Activated CD4-positive, alpha-beta memory T cell treated with anti-CD3 and anti-CD28 coated beads for 36 hours (primary cell): ENCODE measurements at regions not wholly inside any gene's neighbourhood (a gene's known extent, or its start where the extent isn't known, plus 50 kb on each side); places are given as distances from the start of the nearest gene placed in this dataset.
"Not testable (repeated sequence)": the region's sequence is repeated elsewhere in the genome, so short reads cannot be mapped to it uniquely, and the experiment has no call there.

Experiments used
- CTCF ChIA-PET: fragments of 350-600 bp; sonication (Branson Sonifier 250); formaldehyde crosslinking; loops from one replicate; lab custom pipeline; 2021; ENCODE audit warnings: antibody characterized with exemption, inconsistent platforms; lab: Charles Lee
- POLR2A ChIA-PET: fragments of 350-600 bp; sonication (Branson Sonifier 250); formaldehyde crosslinking; loops from one replicate; lab custom pipeline; 2021; ENCODE audit warnings: antibody characterized with exemption; lab: Charles Lee
- DNase-seq: peaks from one replicate; pipeline ENCODE4 v3.0.0-alpha.2; 2020
- H3K27ac Mint-ChIP-seq: one replicate; pipeline ENCODE4 v1.8.0; 2021; ENCODE audit warnings: mixed read lengths
- H3K27me3 Mint-ChIP-seq: one replicate; pipeline ENCODE4 v1.8.0; 2021; ENCODE audit warnings: mixed read lengths
- H3K36me3 Mint-ChIP-seq: one replicate; pipeline ENCODE4 v1.8.0; 2021; ENCODE audit warnings: mixed read lengths
- H3K4me1 Mint-ChIP-seq: one replicate; pipeline ENCODE4 v1.8.0; 2021; ENCODE audit warnings: low read depth, mixed read lengths
- H3K4me3 Mint-ChIP-seq: one replicate; pipeline ENCODE4 v1.8.0; 2021; ENCODE audit warnings: mild to moderate bottlenecking, mixed read lengths
- H3K9me3 Mint-ChIP-seq: one replicate; pipeline ENCODE4 v1.8.0; 2021; ENCODE audit warnings: mixed read lengths
- intact Hi-C: fragments of 100-400 bp; cut with micrococcal nuclease; formaldehyde crosslinking; loops from one replicate; pipeline ENCODE4 v1.15.1; 2023

GRCh38 chr2:182609005-182609404, 107.1 kb upstream of the DNAJC10 start:
- H3K4me3 Mint-ChIP-seq, H3K27me3 Mint-ChIP-seq, H3K4me1 Mint-ChIP-seq, CTCF ChIA-PET, H3K27ac Mint-ChIP-seq, DNase-seq, intact Hi-C loops, POLR2A ChIA-PET, H3K36me3 Mint-ChIP-seq, H3K9me3 Mint-ChIP-seq: not testable (repeated sequence)

GRCh38 chr2:182610231-182610630, 105.8 kb upstream of the DNAJC10 start:
- H3K36me3 Mint-ChIP-seq, result no peaks in the 10 kb centered on the region
- H3K4me3 Mint-ChIP-seq, result no peak overlapping the region
- H3K9me3 Mint-ChIP-seq, result no peaks in the 10 kb centered on the region
- DNase-seq, result no peak
- no peak overlapping the region for H3K27ac Mint-ChIP-seq
- ChIA-PET POLR2A (no interaction called here), CTCF (no interaction called here)
- intact Hi-C loops, result no loop called here
- no peaks in the 10 kb centered on the region for H3K4me1 Mint-ChIP-seq
- no peaks in the 10 kb centered on the region for H3K27me3 Mint-ChIP-seq

- Mint-ChIP-seq H3K27me3 (no peaks in the 10 kb centered on the region), H3K4me3 (no peak overlapping the region), H3K4me1 (no peaks in the 10 kb centered on the region), H3K36me3 (no peaks in the 10 kb centered on the region), H3K27ac (no peak overlapping the region), H3K9me3 (no peaks in the 10 kb centered on the region)
- CTCF ChIA-PET, result no interaction called here
- DNase-seq, result no peak
- intact Hi-C loops, result no loop called here
- POLR2A ChIA-PET, result no interaction called here
These were observed 105.0 kb upstream of the DNAJC10 start for GRCh38 chr2:182611009-182611408.

- intact Hi-C loops, result no loop called here
- H3K4me1 Mint-ChIP-seq, result no peaks in the 10 kb centered on the region
- H3K4me3 Mint-ChIP-seq, result no peak overlapping the region
- H3K27ac Mint-ChIP-seq, result no peak overlapping the region
- no peaks in the 10 kb centered on the region for H3K9me3 Mint-ChIP-seq
- H3K27me3 Mint-ChIP-seq, result no peaks in the 10 kb centered on the region
- no peak for DNase-seq
- ChIA-PET CTCF (no interaction called here), POLR2A (no interaction called here)
- no peaks in the 10 kb centered on the region for H3K36me3 Mint-ChIP-seq
These were observed 101.0 kb upstream of the DNAJC10 start for GRCh38 chr2:182615036-182615435.

- CTCF ChIA-PET, result no interaction called here
- H3K27me3 Mint-ChIP-seq, result no peaks in the 10 kb centered on the region
- no peak overlapping the region for H3K27ac Mint-ChIP-seq
- no peaks in the 10 kb centered on the region for H3K4me1 Mint-ChIP-seq
- no peaks in the 10 kb centered on the region for H3K36me3 Mint-ChIP-seq
- no peaks in the 10 kb centered on the region for H3K9me3 Mint-ChIP-seq
- POLR2A ChIA-PET, result no interaction called here
- intact Hi-C loops, result no loop called here
- DNase-seq, result no peak
- no peak overlapping the region for H3K4me3 Mint-ChIP-seq
These were observed 99.3 kb upstream of the DNAJC10 start for GRCh38 chr2:182616471-182617393.

- intact Hi-C loops, result no loop called here
- H3K36me3 Mint-ChIP-seq, result no peaks in the 10 kb centered on the region
- CTCF ChIA-PET, result no interaction called here
- H3K4me1 Mint-ChIP-seq, result no peaks in the 10 kb centered on the region
- no peak overlapping the region for H3K27ac Mint-ChIP-seq
- DNase-seq, result no peak
- H3K9me3 Mint-ChIP-seq, result no peaks in the 10 kb centered on the region
- no peak overlapping the region for H3K4me3 Mint-ChIP-seq
- POLR2A ChIA-PET, result no interaction called here
- H3K27me3 Mint-ChIP-seq, result no peaks in the 10 kb centered on the region
These were observed 97.4 kb upstream of the DNAJC10 start for GRCh38 chr2:182618672-182619079.

- H3K36me3 Mint-ChIP-seq, result no peaks in the 10 kb centered on the region
- H3K9me3 Mint-ChIP-seq, result no peaks in the 10 kb centered on the region
- ChIA-PET CTCF (no interaction called here), POLR2A (no interaction called here)
- no peaks in the 10 kb centered on the region for H3K4me1 Mint-ChIP-seq
- no peak overlapping the region for H3K27ac Mint-ChIP-seq
- DNase-seq, result no peak
- intact Hi-C loops, result no loop called here
- H3K4me3 Mint-ChIP-seq, result no peak overlapping the region
- no peaks in the 10 kb centered on the region for H3K27me3 Mint-ChIP-seq
These were observed 96.8 kb upstream of the DNAJC10 start for GRCh38 chr2:182619276-182619675.

- intact Hi-C loops, result no loop called here
- Mint-ChIP-seq H3K27me3 (no peaks in the 10 kb centered on the region), H3K9me3 (no peaks in the 10 kb centered on the region), H3K27ac (no peak overlapping the region), H3K36me3 (no peaks in the 10 kb centered on the region), H3K4me3 (no peak overlapping the region), H3K4me1 (no peaks in the 10 kb centered on the region)
- DNase-seq, result no peak
- CTCF ChIA-PET, result no interaction called here
- POLR2A ChIA-PET, result no interaction called here
These were observed 94.9 kb upstream of the DNAJC10 start for GRCh38 chr2:182621191-182621590.

- POLR2A ChIA-PET, result no interaction called here
- no peaks in the 10 kb centered on the region for H3K36me3 Mint-ChIP-seq
- no peak overlapping the region for H3K4me3 Mint-ChIP-seq
- intact Hi-C loops, result no loop called here
- no peak for DNase-seq
- H3K4me1 Mint-ChIP-seq, result no peaks in the 10 kb centered on the region
- CTCF ChIA-PET, result no interaction called here
- H3K27ac Mint-ChIP-seq, result no peak overlapping the region
- no peaks in the 10 kb centered on the region for H3K27me3 Mint-ChIP-seq
- no peaks in the 10 kb centered on the region for H3K9me3 Mint-ChIP-seq
These were observed 94.2 kb upstream of the DNAJC10 start for GRCh38 chr2:182621810-182622209.

GRCh38 chr2:182622231-182622630, 93.8 kb upstream of the DNAJC10 start:
- Mint-ChIP-seq H3K4me1 (no peaks in the 10 kb centered on the region), H3K27ac (no peak overlapping the region), H3K27me3 (no peaks in the 10 kb centered on the region), H3K9me3 (no peaks in the 10 kb centered on the region), H3K36me3 (no peaks in the 10 kb centered on the region), H3K4me3 (no peak overlapping the region)
- intact Hi-C loops, result no loop called here
- ChIA-PET POLR2A (no interaction called here), CTCF (no interaction called here)
- no peak for DNase-seq

- no peak for DNase-seq
- POLR2A ChIA-PET, result no interaction called here
- no peak overlapping the region for H3K27ac Mint-ChIP-seq
- no peak overlapping the region for H3K4me3 Mint-ChIP-seq
- CTCF ChIA-PET, result no interaction called here
- no peaks in the 10 kb centered on the region for H3K4me1 Mint-ChIP-seq
- intact Hi-C loops, result no loop called here
- peaks cover 2% of the 10 kb centered on the region for H3K27me3 Mint-ChIP-seq
- H3K9me3 Mint-ChIP-seq, result no peaks in the 10 kb centered on the region
- no peaks in the 10 kb centered on the region for H3K36me3 Mint-ChIP-seq
These were observed 90.2 kb upstream of the DNAJC10 start for GRCh38 chr2:182625814-182626213.

GRCh38 chr2:182628916-182629315, 87.1 kb upstream of the DNAJC10 start:
- CTCF ChIA-PET, result no interaction called here
- peaks cover 3% of the 10 kb centered on the region for H3K27me3 Mint-ChIP-seq

GRCh38 chr2:182630207-182630606, 85.8 kb upstream of the DNAJC10 start:
- ChIA-PET CTCF (no interaction called here), POLR2A (no interaction called here)
- DNase-seq, result no peak
- Mint-ChIP-seq H3K4me1 (no peaks in the 10 kb centered on the region), H3K27me3 (peaks cover 3% of the 10 kb centered on the region), H3K4me3 (no peak overlapping the region), H3K9me3 (no peaks in the 10 kb centered on the region), H3K36me3 (no peaks in the 10 kb centered on the region), H3K27ac (no peak overlapping the region)
- intact Hi-C loops, result no loop called here

More at GRCh38 chr2:182628916-182629315, 87.1 kb upstream of the DNAJC10 start:
- no peaks in the 10 kb centered on the region for H3K4me1 Mint-ChIP-seq
- H3K27ac Mint-ChIP-seq, result no peak overlapping the region
- no peak overlapping the region for H3K4me3 Mint-ChIP-seq
- no peaks in the 10 kb centered on the region for H3K36me3 Mint-ChIP-seq
- intact Hi-C loops, result no loop called here
- no peaks in the 10 kb centered on the region for H3K9me3 Mint-ChIP-seq
- no peak for DNase-seq
- POLR2A ChIA-PET, result no interaction called here
